ENCODE measurements at regions not wholly inside any gene's neighbourhood (a gene's known extent, or its start where the extent isn't known, plus 50 kb on each side); places are given as distances from the start of the nearest gene placed in this dataset.

GRCh38 chr2:176885001-176885643 is 327.5 kb upstream of the HNRNPA3 start:
- TF ChIP-seq CTCF (IDR thresholded peaks at IDR 0.05), result no peak
- no peak for TF ChIP-seq POLR2AphosphoS5 (IDR thresholded peaks at IDR 0.05; ENCODE audit: low read depth, low read length)
- no peak for TF ChIP-seq REST (IDR thresholded peaks at IDR 0.05; ENCODE audit: insufficient read depth in 1 of 2, low read depth in 2 of 2, low read length in 1 of 2)
- no peak for TF ChIP-seq TCF7L2 (IDR thresholded peaks at IDR 0.05; ENCODE audit: low read depth, low read length)
- no peak for TF ChIP-seq SIN3A (IDR thresholded peaks at IDR 0.05; ENCODE audit: borderline replicate concordance, insufficient read depth, low read depth, low read length)
